H1 (cell line): ENCODE measurements at regions not wholly inside any gene's neighbourhood (a gene's known extent, or its start where the extent isn't known, plus 50 kb on each side); places are given as distances from the start of the nearest gene placed in this dataset.

Experiments
- BCL11A ChIP-seq, 2 experiments: IDR thresholded peaks; one replicate each; pipeline ENCODE4 v1.6.1; 2011; ENCODE audit warnings: low read depth in 2 of 2, low read length in 2 of 2, mild to moderate bottlenecking in 2 of 2
- BRCA1 ChIP-seq: IDR thresholded peaks from 2 replicates; pipeline ENCODE4 v1.6.1; 2012; ENCODE audit warnings: low read depth, low read length, improper control_type of control experiment
- CBX5 ChIP-seq: fragments of 300-800, 300-1000 bp; sonication (generic); IDR thresholded peaks from 2 replicates; pipeline ENCODE4 v1.7.1; 2016; ENCODE audit warnings: antibody characterized with exemption, low read length, low read depth
- CHD7 ChIP-seq: fragments of 300-600 bp; sonication (generic); IDR thresholded peaks from 2 replicates; pipeline ENCODE4 v1.7.1; 2012; ENCODE audit warnings: low read length, moderate library complexity, mild to moderate bottlenecking, inconsistent platforms; ENCODE audit not compliant: insufficient replicate concordance
- CTBP2 ChIP-seq: IDR thresholded peaks from 2 replicates; pipeline ENCODE4 v1.7.0; 2011; ENCODE audit warnings: borderline replicate concordance, mild to moderate bottlenecking, moderate library complexity, mixed read lengths, low read length; ENCODE audit not compliant: insufficient read depth, insufficient read length
- EGR1 ChIP-seq: IDR thresholded peaks from 2 replicates; pipeline ENCODE4 v1.6.1; 2011; ENCODE audit warnings: low read depth, low read length, borderline replicate concordance
- PHF8 ChIP-seq: fragments of 200-600 bp; sonication (generic); conservative IDR thresholded peaks from 2 replicates; pipeline ENCODE4 v1.7.1; 2012; ENCODE audit warnings: low read depth, mild to moderate bottlenecking, inconsistent platforms, low read length, moderate library complexity
- SIRT6 ChIP-seq: IDR thresholded peaks from one replicate; pipeline ENCODE4 v1.7.1; 2012; ENCODE audit warnings: low read length, inconsistent platforms
- SP1 ChIP-seq: IDR thresholded peaks from 2 replicates; pipeline ENCODE4 v1.6.1; 2011; ENCODE audit warnings: low read depth, low read length
- SP2 ChIP-seq: IDR thresholded peaks from 2 replicates; pipeline ENCODE4 v1.6.1; 2012; ENCODE audit warnings: mild to moderate bottlenecking, low read length, inconsistent platforms
- SRF ChIP-seq: IDR thresholded peaks from 2 replicates; pipeline ENCODE4 v1.6.1; 2011; ENCODE audit warnings: mild to moderate bottlenecking, low read depth, low read length, moderate library complexity
- SUZ12 ChIP-seq: fragments of 200-600 bp; sonication (generic); IDR thresholded peaks from 2 replicates; pipeline ENCODE4 v1.6.1; 2012; ENCODE audit warnings: mild to moderate bottlenecking, inconsistent platforms, low read length, moderate library complexity, mixed read lengths
- TAF7 ChIP-seq: optimal IDR thresholded peaks from 2 replicates; pipeline ENCODE3; 2011; ENCODE audit warnings: low read depth, mild to moderate bottlenecking, inconsistent platforms, low read length, moderate library complexity, borderline replicate concordance
- TBP ChIP-seq: IDR thresholded peaks from 2 replicates; pipeline ENCODE4 v1.6.1; 2011; ENCODE audit warnings: low read depth, low read length, improper control_type of control experiment

- TF ChIP-seq CHD7, result no peak
- no peak for TF ChIP-seq SIRT6
- no peak for TF ChIP-seq SP1
- no peak for TF ChIP-seq CBX5
- TF ChIP-seq BRCA1, result no peak
- TF ChIP-seq SUZ12, result no peak
- no peak for TF ChIP-seq SP2
- TF ChIP-seq TAF7, result no peak
- TF ChIP-seq CTBP2, result no peak
- TF ChIP-seq SRF, result no peak
- no peak for TF ChIP-seq PHF8
- TF ChIP-seq TBP, result no peak
- no peak for TF ChIP-seq BCL11A (IDR thresholded peaks at IDR 0.05; ENCODE audit: low read depth in 2 of 2, low read length in 2 of 2)
- no peak for TF ChIP-seq EGR1
These were observed 196.2 kb upstream of the SMIM30 start (continued) for GRCh38 chr7:113314594-113314993.
